ENCODE measurements at regions not wholly inside any gene's neighbourhood (a gene's known extent, or its start where the extent isn't known, plus 50 kb on each side); places are given as distances from the start of the nearest gene placed in this dataset.

DNA sequence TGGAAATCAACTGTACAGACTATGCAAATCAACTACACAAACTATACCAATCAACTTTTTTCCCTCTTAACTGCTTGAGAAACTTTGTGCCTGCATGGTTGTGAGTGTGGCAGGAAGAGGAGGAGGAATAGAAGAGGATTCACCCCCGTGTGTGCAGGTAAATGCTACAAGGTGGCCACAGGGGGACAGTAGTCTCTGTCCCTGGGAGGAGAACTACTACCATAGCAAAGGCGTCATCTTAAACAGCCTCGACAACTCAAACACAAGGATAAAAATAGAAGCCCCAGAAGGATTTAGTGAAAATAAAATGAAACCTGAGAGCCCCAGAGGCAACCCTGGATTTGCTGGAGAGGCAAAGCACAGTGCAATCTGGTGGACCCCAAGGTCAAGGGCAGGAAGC lies 199.5 kb upstream of the DYNLRB2 start:
- intact Hi-C loops (cut with micrococcal nuclease; ENCODE audit: unreplicated experiment): no loop called here
- Histone ChIP-seq H2AFZ (no peak overlapping the region), H3K4me1 (replicated peaks; ENCODE audit: insufficient read depth) (no peaks in the 10 kb centered on the region), H3K27me3 (ENCODE audit: insufficient read depth, low read depth) (0 out of 2 replicates have a peak, but pooled peaks cover 13% of the 10 kb centered on the region), H3K4me2 (no peak overlapping the region), H4K20me1 (ENCODE audit: insufficient read depth) (no peaks in the 10 kb centered on the region; the same call in 1 of the 2 replicates), H3K36me3 (ENCODE audit: low read depth) (no peaks in the 10 kb centered on the region), H3K4me3 (no peak overlapping the region), H3K9me2 (ENCODE audit: insufficient read depth) (no peaks in the 10 kb centered on the region), H3K79me2 (ENCODE audit: low read depth) (no peaks in the 10 kb centered on the region), H3F3A (ENCODE audit: insufficient read depth, low read depth) (no peaks in the 10 kb centered on the region), H3K9me3 (ENCODE audit: insufficient read depth, low read depth) (no peaks in the 10 kb centered on the region), H3K27ac (no peak overlapping the region)
- TF ChIP-seq, protein P1, sequence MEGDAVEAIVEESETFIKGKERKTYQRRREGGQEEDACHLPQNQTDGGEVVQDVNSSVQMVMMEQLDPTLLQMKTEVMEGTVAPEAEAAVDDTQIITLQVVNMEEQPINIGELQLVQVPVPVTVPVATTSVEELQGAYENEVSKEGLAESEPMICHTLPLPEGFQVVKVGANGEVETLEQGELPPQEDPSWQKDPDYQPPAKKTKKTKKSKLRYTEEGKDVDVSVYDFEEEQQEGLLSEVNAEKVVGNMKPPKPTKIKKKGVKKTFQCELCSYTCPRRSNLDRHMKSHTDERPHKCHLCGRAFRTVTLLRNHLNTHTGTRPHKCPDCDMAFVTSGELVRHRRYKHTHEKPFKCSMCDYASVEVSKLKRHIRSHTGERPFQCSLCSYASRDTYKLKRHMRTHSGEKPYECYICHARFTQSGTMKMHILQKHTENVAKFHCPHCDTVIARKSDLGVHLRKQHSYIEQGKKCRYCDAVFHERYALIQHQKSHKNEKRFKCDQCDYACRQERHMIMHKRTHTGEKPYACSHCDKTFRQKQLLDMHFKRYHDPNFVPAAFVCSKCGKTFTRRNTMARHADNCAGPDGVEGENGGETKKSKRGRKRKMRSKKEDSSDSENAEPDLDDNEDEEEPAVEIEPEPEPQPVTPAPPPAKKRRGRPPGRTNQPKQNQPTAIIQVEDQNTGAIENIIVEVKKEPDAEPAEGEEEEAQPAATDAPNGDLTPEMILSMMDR (conservative IDR thresholded peaks at IDR 0.05): no peak
- BruUV-seq (replicated peaks): no TSS peak
- no peak for DNase-seq
- ChIA-PET POLR2A (ENCODE audit: unreplicated experiment) (no interaction called here), CTCF (no interaction called here)

GRCh38 chr16:80337786-80338185 lies 203.0 kb upstream of the DYNLRB2 start:
- Histone ChIP-seq H2AFZ (no peak overlapping the region), H3K4me1 (replicated peaks; ENCODE audit: insufficient read depth) (no peaks in the 10 kb centered on the region), H3K27me3 (ENCODE audit: insufficient read depth, low read depth) (peaks cover 38% of the 10 kb centered on the region; the same call in 1 of the 2 replicates), H3K4me2 (no peak overlapping the region), H3K36me3 (ENCODE audit: low read depth) (no peaks in the 10 kb centered on the region), H3K27ac (no peak overlapping the region), H3K9me2 (ENCODE audit: insufficient read depth) (no peaks in the 10 kb centered on the region), H3K9me3 (ENCODE audit: insufficient read depth, low read depth) (no peaks in the 10 kb centered on the region), H3F3A (ENCODE audit: insufficient read depth, low read depth) (no peaks in the 10 kb centered on the region), H3K79me2 (ENCODE audit: low read depth) (no peaks in the 10 kb centered on the region), H4K20me1 (ENCODE audit: insufficient read depth) (no peaks in the 10 kb centered on the region; the same call in 1 of the 2 replicates), H3K4me3 (no peak overlapping the region)
- no TSS peak for BruUV-seq (replicated peaks)
- POLR2A ChIA-PET (ENCODE audit: unreplicated experiment): no interaction called here
- no peak for DNase-seq
- CTCF ChIA-PET: no interaction called here
- intact Hi-C loops (cut with micrococcal nuclease; ENCODE audit: unreplicated experiment): no loop called here
- TF ChIP-seq EZH2 (IDR thresholded peaks at IDR 0.05; ENCODE audit: low read depth): no peak
- TF ChIP-seq, protein P1 (conservative IDR thresholded peaks at IDR 0.05): no peak

GRCh38 chr16:80330803-80331202 lies 210.0 kb upstream of the DYNLRB2 start:
- H3K27me3 ChIP-seq (ENCODE audit: insufficient read depth, low read depth): peaks cover 62% of the 10 kb centered on the region
- no peak overlapping the region for H3K4me3 ChIP-seq
- intact Hi-C loops (cut with micrococcal nuclease; ENCODE audit: unreplicated experiment): no loop called here
- H3K4me1 ChIP-seq (replicated peaks; ENCODE audit: insufficient read depth): no peaks in the 10 kb centered on the region
- H3F3A ChIP-seq (ENCODE audit: insufficient read depth, low read depth): no peaks in the 10 kb centered on the region
- CTCF ChIA-PET: no interaction called here
- DNase-seq: no peak
- no peak for TF ChIP-seq EZH2 (IDR thresholded peaks at IDR 0.05; ENCODE audit: low read depth)
- TF ChIP-seq, protein P1 (conservative IDR thresholded peaks at IDR 0.05): no peak
- H4K20me1 ChIP-seq (ENCODE audit: insufficient read depth): no peaks in the 10 kb centered on the region
- no peaks in the 10 kb centered on the region for H3K9me2 ChIP-seq (ENCODE audit: insufficient read depth)
- BruUV-seq (replicated peaks): no TSS peak
- H3K9me3 ChIP-seq (ENCODE audit: insufficient read depth, low read depth): no peaks in the 10 kb centered on the region
- H3K4me2 ChIP-seq: no peak overlapping the region
- no peaks in the 10 kb centered on the region for H3K79me2 ChIP-seq (ENCODE audit: low read depth)
- no peak overlapping the region for H3K27ac ChIP-seq
- no peaks in the 10 kb centered on the region for H3K36me3 ChIP-seq (ENCODE audit: low read depth)
- H2AFZ ChIP-seq: no peak overlapping the region
- POLR2A ChIA-PET (ENCODE audit: unreplicated experiment): no interaction called here

All from PC-9 (cell line).